Mucosa of rectum (tissue), 2 donors: ENCODE measurements at regions not wholly inside any gene's neighbourhood (a gene's known extent, or its start where the extent isn't known, plus 50 kb on each side); places are given as distances from the start of the nearest gene placed in this dataset.

Experiments
- H3K27ac ChIP-seq, 2 donors: one replicate each; pipeline ENCODE4 v1.7.0; 2013; ENCODE audit warnings: inconsistent platforms in 2 of 2, low read depth in 2 of 2, low read length in 2 of 2
- H3K27me3 ChIP-seq, 2 donors: one replicate each; pipeline ENCODE4 v1.7.0; 2013; ENCODE audit warnings: low read length in 2 of 2; ENCODE audit not compliant: control insufficient read depth in 2 of 2, insufficient read depth in 2 of 2
- H3K36me3 ChIP-seq, 2 donors: one replicate each; pipeline ENCODE4 v1.7.0; 2013; ENCODE audit warnings: low read length in 2 of 2; ENCODE audit not compliant: control insufficient read depth in 2 of 2, insufficient read depth in 2 of 2
- H3K4me1 ChIP-seq, 2 donors: one replicate each; pipeline ENCODE4 v1.7.0; 2013; ENCODE audit warnings: low read length in 2 of 2, mild to moderate bottlenecking in 1 of 2; ENCODE audit not compliant: control insufficient read depth in 2 of 2, insufficient read depth in 2 of 2
- H3K4me3 ChIP-seq, 2 donors: one replicate each; pipeline ENCODE4 v1.7.0; 2013; ENCODE audit warnings: low read length in 2 of 2
- H3K9ac ChIP-seq, 2 donors: one replicate each; pipeline ENCODE4 v1.7.0; 2013; ENCODE audit warnings: low read length in 2 of 2, low read depth in 1 of 2, mild to moderate bottlenecking in 1 of 2
- H3K9me3 ChIP-seq, 2 donors: one replicate each; pipeline ENCODE4 v1.7.0; 2013; ENCODE audit warnings: low read length in 2 of 2; ENCODE audit not compliant: control insufficient read depth in 2 of 2
- donor health status: healthy.
- donor health status: Normal muscosa, but diverticular disease.

DNA sequence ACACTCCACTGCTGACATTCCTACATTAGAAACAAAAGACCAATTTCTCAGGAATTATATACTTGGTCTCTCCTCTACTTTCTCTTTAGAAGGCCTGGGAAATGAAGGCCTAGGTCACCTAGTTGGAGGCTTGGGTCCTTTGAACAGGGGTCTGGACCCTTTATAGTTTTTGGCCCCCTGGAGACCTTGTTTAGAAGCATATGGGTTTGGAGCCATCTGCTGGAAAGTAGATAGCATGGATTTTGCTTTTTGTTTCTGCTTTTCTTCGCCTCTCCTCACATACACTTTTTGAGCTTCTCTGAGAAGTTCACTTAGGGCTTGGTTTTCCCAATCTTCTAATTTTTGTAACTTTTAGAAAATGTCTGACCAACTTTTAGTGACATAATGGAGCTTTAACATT lies 67.1 kb upstream of the CDK20 start:
- no peaks in the 10 kb centered on the region for H3K4me1 ChIP-seq
- H3K9me3 ChIP-seq: peaks cover 20% of the 10 kb centered on the region in 2 donors
- no peaks in the 10 kb centered on the region for H3K27me3 ChIP-seq
- H3K36me3 ChIP-seq: no peaks in the 10 kb centered on the region
- H3K4me3 ChIP-seq: no peak overlapping the region
- H3K9ac ChIP-seq: no peak overlapping the region
- H3K27ac ChIP-seq: no peak overlapping the region

DNA sequence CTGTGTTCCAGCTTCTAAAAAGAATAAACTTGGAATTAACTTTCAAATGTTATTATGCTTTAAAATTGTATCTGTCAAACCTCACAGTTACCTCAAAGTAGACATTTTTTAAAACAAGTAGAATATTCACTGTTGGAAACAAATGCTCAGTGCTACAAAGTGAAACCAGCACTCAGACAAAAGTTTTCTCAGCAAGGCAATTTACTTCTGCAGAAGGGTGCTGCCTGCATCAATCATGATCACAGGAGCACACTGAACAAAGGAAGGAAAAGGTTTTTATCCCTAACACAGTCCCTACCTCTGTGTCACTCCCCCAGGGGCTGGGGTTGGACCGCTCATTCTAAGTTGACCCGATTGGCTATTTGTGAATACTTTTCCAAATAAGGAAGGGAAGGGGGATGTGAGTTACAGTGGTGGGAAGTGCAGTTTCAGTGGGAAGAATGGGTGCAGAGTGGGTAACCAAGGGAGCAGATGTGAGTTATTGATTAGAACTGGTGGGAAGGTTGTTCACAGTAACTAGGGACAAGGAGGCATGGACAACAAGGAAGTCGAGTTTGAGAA lies 63.0 kb upstream of the CDK20 start:
- H3K27ac ChIP-seq: no peak overlapping the region
- H3K9me3 ChIP-seq: peaks cover 5 to 9% of the 10 kb centered on the region in 2 donors
- H3K4me3 ChIP-seq: no peak overlapping the region
- H3K4me1 ChIP-seq: peaks cover 0 to 6% of the 10 kb centered on the region in 2 donors
- H3K27me3 ChIP-seq: no peaks in the 10 kb centered on the region
- H3K36me3 ChIP-seq: no peaks in the 10 kb centered on the region
- no peak overlapping the region for H3K9ac ChIP-seq

DNA sequence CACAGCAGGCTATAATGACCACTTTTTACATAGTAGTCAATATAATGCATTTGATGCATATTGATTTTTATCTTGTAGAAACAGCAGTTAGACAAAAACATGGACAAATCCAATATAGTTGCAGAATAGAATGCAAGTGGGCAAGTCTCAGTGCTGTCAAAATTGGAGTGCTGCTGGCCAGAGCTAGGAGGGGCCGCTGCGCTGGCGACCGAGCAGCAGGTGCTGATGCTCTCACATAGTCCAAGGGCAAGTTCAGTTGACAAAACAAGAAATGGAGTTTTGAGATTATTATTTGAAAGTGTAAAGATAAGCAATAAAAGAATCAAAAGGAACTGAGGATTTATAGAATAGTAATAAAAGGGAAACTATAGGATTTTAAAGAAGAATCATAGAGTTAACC lies 60.6 kb upstream of the CDK20 start:
- no peaks in the 10 kb centered on the region for H3K27me3 ChIP-seq
- H3K36me3 ChIP-seq: no peaks in the 10 kb centered on the region
- H3K9me3 ChIP-seq: peaks cover 5 to 9% of the 10 kb centered on the region in 2 donors
- peaks cover 0 to 8% of the 10 kb centered on the region in 2 donors for H3K4me1 ChIP-seq
- no peak overlapping the region for H3K9ac ChIP-seq
- no peak overlapping the region for H3K27ac ChIP-seq
- no peak overlapping the region for H3K4me3 ChIP-seq

- Histone ChIP-seq H3K27ac (peak overlapping the region; percentile 19 to 22), H3K27me3 (no peaks in the 10 kb centered on the region), H3K9ac (no peak overlapping the region), H3K9me3 (peaks cover 5 to 9% of the 10 kb centered on the region in 2 donors), H3K4me1 (peaks cover 0 to 8% of the 10 kb centered on the region in 2 donors), H3K4me3 (no peak overlapping the region), H3K36me3 (no peaks in the 10 kb centered on the region)
Observed at GRCh38 chr9:88033359-88033702, 59.0 kb upstream of the CDK20 start.

DNA sequence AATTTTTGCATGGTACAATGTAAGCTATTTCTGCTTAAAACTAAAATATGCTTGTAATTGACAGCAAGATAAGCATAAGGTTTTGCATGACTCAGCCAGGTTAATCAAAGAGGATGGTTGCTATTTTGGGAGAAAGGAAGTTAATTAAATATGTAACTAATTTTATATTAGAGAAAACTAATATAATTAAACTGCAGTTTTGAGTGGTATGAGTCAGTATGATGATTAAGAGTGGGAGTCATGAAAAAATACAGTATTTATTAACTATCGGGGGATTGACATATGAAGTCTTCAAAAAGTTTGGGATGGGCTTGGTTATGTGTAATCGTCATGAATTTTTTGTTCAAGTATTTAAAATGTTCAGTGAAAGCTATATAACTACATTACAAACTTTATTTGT lies 54.0 kb upstream of the CDK20 start:
- Histone ChIP-seq H3K4me1 (peaks cover 0 to 5% of the 10 kb centered on the region in 2 donors), H3K9me3 (no peaks in the 10 kb centered on the region), H3K9ac (no peak overlapping the region), H3K4me3 (no peak overlapping the region), H3K27me3 (no peaks in the 10 kb centered on the region), H3K27ac (no peak overlapping the region), H3K36me3 (no peaks in the 10 kb centered on the region)

- no peak overlapping the region for H3K4me3 ChIP-seq
- H3K27ac ChIP-seq: no peak overlapping the region
- H3K36me3 ChIP-seq: no peaks in the 10 kb centered on the region
- no peak overlapping the region for H3K9ac ChIP-seq
- no peaks in the 10 kb centered on the region for H3K27me3 ChIP-seq
- no peaks in the 10 kb centered on the region for H3K9me3 ChIP-seq
- H3K4me1 ChIP-seq: no peaks in the 10 kb centered on the region
Observed at GRCh38 chr9:88026118-88026479, 51.8 kb upstream of the CDK20 start.

DNA sequence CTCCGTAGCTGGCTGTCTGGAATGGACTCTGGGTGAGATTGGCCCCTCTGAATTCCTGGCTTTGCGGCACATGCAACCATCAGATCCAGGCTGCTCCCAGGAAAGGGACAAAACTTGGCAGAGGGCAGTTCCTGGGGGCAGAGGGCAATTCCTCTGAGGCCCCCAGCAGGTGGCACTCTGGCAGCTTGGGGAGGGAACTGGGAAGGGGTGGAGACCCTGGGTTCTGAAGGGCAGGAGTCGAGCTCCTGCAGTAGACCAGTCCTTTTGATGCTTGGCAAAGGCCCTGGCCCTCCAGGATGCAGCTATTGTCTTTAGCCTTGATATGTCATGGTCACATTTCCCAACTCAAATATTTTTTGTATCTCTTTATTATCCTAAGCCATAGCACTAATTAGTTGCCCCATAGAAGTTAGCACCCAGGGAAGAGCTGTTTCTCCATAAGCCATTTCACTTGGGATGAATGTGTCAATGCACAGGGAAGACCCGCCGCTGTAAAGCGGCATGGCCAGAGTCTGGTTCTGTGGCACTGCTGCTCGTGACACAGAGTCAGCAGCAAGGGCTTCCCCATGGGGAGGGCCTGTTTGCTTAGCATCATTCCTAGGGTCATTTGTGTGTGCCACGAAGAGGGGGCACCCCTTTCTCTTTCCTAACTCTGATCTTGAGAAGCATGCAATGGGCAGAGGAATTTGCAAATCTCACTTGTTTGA lies 51.2 kb upstream of the CDK20 start:
- no peaks in the 10 kb centered on the region for H3K36me3 ChIP-seq
- H3K4me1 ChIP-seq: no peaks in the 10 kb centered on the region
- no peak overlapping the region for H3K9ac ChIP-seq
- no peak overlapping the region for H3K4me3 ChIP-seq
- no peaks in the 10 kb centered on the region for H3K27me3 ChIP-seq
- no peaks in the 10 kb centered on the region for H3K9me3 ChIP-seq
- H3K27ac ChIP-seq: no peak overlapping the region

DNA sequence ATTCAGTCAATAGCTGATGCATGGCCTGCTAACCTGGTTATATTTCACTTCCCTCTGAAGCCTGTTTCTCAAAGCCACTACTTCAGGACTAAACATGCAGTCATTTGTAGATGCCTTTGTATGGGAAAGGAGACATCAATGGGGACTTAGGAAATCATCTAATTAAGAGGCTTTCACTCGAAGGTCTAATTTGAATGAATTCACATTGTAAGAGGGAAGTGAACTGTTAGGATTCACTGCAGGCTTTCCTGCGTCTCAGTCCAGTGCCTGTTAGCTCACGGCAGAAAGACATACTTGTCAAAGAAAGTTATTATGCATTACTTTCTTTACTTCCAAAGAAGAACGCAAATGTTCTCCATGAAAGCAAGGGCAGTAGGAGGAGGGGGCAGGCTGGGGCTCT lies 50.6 kb upstream of the CDK20 start:
- no peaks in the 10 kb centered on the region for H3K27me3 ChIP-seq
- H3K9ac ChIP-seq: no peak overlapping the region
- H3K36me3 ChIP-seq: no peaks in the 10 kb centered on the region
- no peak overlapping the region for H3K27ac ChIP-seq
- no peaks in the 10 kb centered on the region for H3K9me3 ChIP-seq
- no peak overlapping the region for H3K4me3 ChIP-seq
- H3K4me1 ChIP-seq: no peaks in the 10 kb centered on the region
